ENCODE measurements at regions not wholly inside any gene's neighbourhood (a gene's known extent, or its start where the extent isn't known, plus 50 kb on each side); places are given as distances from the start of the nearest gene placed in this dataset.

GRCh38 chr2:145257931-145258330, 738.0 kb upstream of the ZEB2 start:
- H3K27ac Mint-ChIP-seq (ENCODE audit: unreplicated experiment): no peak overlapping the region
- peaks cover 3% of the 10 kb centered on the region for H3K9me3 Mint-ChIP-seq (ENCODE audit: low read depth)
- no peak overlapping the region for H3K4me3 Mint-ChIP-seq (ENCODE audit: unreplicated experiment)

GRCh38 chr2:145256551-145256950, 736.6 kb upstream of the ZEB2 start:
- no peak overlapping the region for H3K4me3 Mint-ChIP-seq (ENCODE audit: unreplicated experiment)
- no peaks in the 10 kb centered on the region for H3K4me1 Mint-ChIP-seq (ENCODE audit: low read depth)
- no peaks in the 10 kb centered on the region for H3K36me3 Mint-ChIP-seq (ENCODE audit: low read depth)
- H3K27ac Mint-ChIP-seq (ENCODE audit: unreplicated experiment): no peak overlapping the region
- TF ChIP-seq CTCF (IDR thresholded peaks at IDR 0.05): no peak
- no peak for DNase-seq (ENCODE audit: low spot score)
- H3K9me3 Mint-ChIP-seq (ENCODE audit: low read depth): peaks cover 3% of the 10 kb centered on the region
- no peaks in the 10 kb centered on the region for H3K27me3 Mint-ChIP-seq (ENCODE audit: low read depth)

More at GRCh38 chr2:145257931-145258330, 738.0 kb upstream of the ZEB2 start:
- no peak for TF ChIP-seq CTCF (IDR thresholded peaks at IDR 0.05)
- no peaks in the 10 kb centered on the region for H3K36me3 Mint-ChIP-seq (ENCODE audit: low read depth)
- no peaks in the 10 kb centered on the region for H3K27me3 Mint-ChIP-seq (ENCODE audit: low read depth)
- H3K4me1 Mint-ChIP-seq (ENCODE audit: low read depth): no peaks in the 10 kb centered on the region
- DNase-seq (ENCODE audit: low spot score): no peak

GRCh38 chr2:145254291-145254690, 734.4 kb upstream of the ZEB2 start:
- Mint-ChIP-seq H3K27ac (ENCODE audit: unreplicated experiment) (no peak overlapping the region), H3K4me1 (ENCODE audit: low read depth) (no peaks in the 10 kb centered on the region), H3K27me3 (ENCODE audit: low read depth) (no peaks in the 10 kb centered on the region), H3K36me3 (ENCODE audit: low read depth) (no peaks in the 10 kb centered on the region), H3K4me3 (ENCODE audit: unreplicated experiment) (no peak overlapping the region), H3K9me3 (ENCODE audit: low read depth) (no peaks in the 10 kb centered on the region)
- DNase-seq (ENCODE audit: low spot score): no peak
- no peak for TF ChIP-seq CTCF (IDR thresholded peaks at IDR 0.05)

- no peak for DNase-seq (ENCODE audit: low spot score)
- no peak for TF ChIP-seq CTCF (IDR thresholded peaks at IDR 0.05)
- H3K4me3 Mint-ChIP-seq (ENCODE audit: unreplicated experiment): no peak overlapping the region
- H3K4me1 Mint-ChIP-seq (ENCODE audit: low read depth): no peaks in the 10 kb centered on the region
- no peaks in the 10 kb centered on the region for H3K27me3 Mint-ChIP-seq (ENCODE audit: low read depth)
- no peak overlapping the region for H3K27ac Mint-ChIP-seq (ENCODE audit: unreplicated experiment)
- no peaks in the 10 kb centered on the region for H3K9me3 Mint-ChIP-seq (ENCODE audit: low read depth)
- H3K36me3 Mint-ChIP-seq (ENCODE audit: low read depth): no peaks in the 10 kb centered on the region
Observed at GRCh38 chr2:145253492-145253891, 733.6 kb upstream of the ZEB2 start.

- H3K36me3 Mint-ChIP-seq (ENCODE audit: low read depth): no peaks in the 10 kb centered on the region
- no peaks in the 10 kb centered on the region for H3K9me3 Mint-ChIP-seq (ENCODE audit: low read depth)
- H3K27me3 Mint-ChIP-seq (ENCODE audit: low read depth): no peaks in the 10 kb centered on the region
Observed at GRCh38 chr2:145245268-145245870, 725.5 kb upstream of the ZEB2 start.

More at GRCh38 chr2:145245268-145245870, 725.5 kb upstream of the ZEB2 start:
- no peak for DNase-seq (ENCODE audit: low spot score)
- no peak overlapping the region for H3K27ac Mint-ChIP-seq (ENCODE audit: unreplicated experiment)
- H3K4me1 Mint-ChIP-seq (ENCODE audit: low read depth): peaks cover 6% of the 10 kb centered on the region
- TF ChIP-seq CTCF (IDR thresholded peaks at IDR 0.05): no peak
- no peak overlapping the region for H3K4me3 Mint-ChIP-seq (ENCODE audit: unreplicated experiment)
